Testis (tissue), 2 donors: ENCODE measurements at regions not wholly inside any gene's neighbourhood (a gene's known extent, or its start where the extent isn't known, plus 50 kb on each side); places are given as distances from the start of the nearest gene placed in this dataset.

Source experiments
- DNase-seq: peaks from one replicate; pipeline ENCODE4 v3.0.0-alpha.2; 2019
- H3K27ac ChIP-seq, 2 donors: fragments of 200-600 bp; sonication (generic); one replicate each; pipeline ENCODE4 v1.5.1; 2019
- H3K27me3 ChIP-seq: fragments of 200-600 bp; sonication (generic); one replicate; pipeline ENCODE4 v1.5.1; 2019
- H3K36me3 ChIP-seq: fragments of 200-600 bp; sonication (generic); one replicate; pipeline ENCODE4 v1.5.1; 2017; ENCODE audit warnings: low read depth; ENCODE audit errors: missing control alignments
- H3K4me1 ChIP-seq: fragments of 200-600 bp; sonication (generic); one replicate; pipeline ENCODE4 v1.5.1; 2019
- H3K4me3 ChIP-seq, 2 donors: fragments of 200-600 bp; sonication (generic); one replicate each; pipeline ENCODE4 v1.5.1; 2017 to 2019
- H3K9me3 ChIP-seq: fragments of 200-600 bp; sonication (generic); one replicate; pipeline ENCODE4 v1.5.1; 2017
- CTCF ChIP-seq, 3 experiments: fragments of 450-650 bp in 2 of 3; fragments of 200-600 bp in 1 of 3; sonication (generic) in 1 of 3; IDR thresholded peaks; one replicate each; pipeline ENCODE4 v1.5.1; 2016 to 2019; ENCODE audit warnings: antibody characterized with exemption in 3 of 3, mild to moderate bottlenecking in 2 of 3, moderate library complexity in 1 of 3
- POLR2A ChIP-seq: fragments of 450-650 bp; IDR thresholded peaks from one replicate; pipeline ENCODE4 v1.6.1; 2017; ENCODE audit warnings: antibody characterized with exemption, mild to moderate bottlenecking, moderate library complexity
- WGBS, 2 donors: methylation state at CpG; one replicate each; pipeline ENCODE4 v1.1.5; 2018; 5-methylcytosine and 5-hydroxymethylcytosine counted together
- intact Hi-C: fragments of 100-400 bp; cut with DNase I; formaldehyde crosslinking; loops from one replicate; pipeline ENCODE4 v1.15.1; 2023; ENCODE audit warnings: low total_unique reads

- H3K27ac ChIP-seq, result no peak overlapping the region
- no peak for DNase-seq
- intact Hi-C loops, result no loop called here
- no peak for TF ChIP-seq CTCF (IDR thresholded peaks at IDR 0.05)
- no peak for TF ChIP-seq POLR2A
- WGBS, 2 donors, result 88 to 94% methylated on average over 25 to 26 of the region's 26 CpGs
- no peaks in the 10 kb centered on the region for H3K36me3 ChIP-seq
- no peaks in the 10 kb centered on the region for H3K4me1 ChIP-seq
- no peaks in the 10 kb centered on the region for H3K27me3 ChIP-seq
- no peak overlapping the region for H3K4me3 ChIP-seq
- H3K9me3 ChIP-seq, result no peaks in the 10 kb centered on the region
Observed at GRCh38 chr6:168875811-168876576, 377.7 kb downstream of the THBS2 start.

- Histone ChIP-seq H3K4me1 (no peaks in the 10 kb centered on the region), H3K36me3 (no peaks in the 10 kb centered on the region), H3K27me3 (no peaks in the 10 kb centered on the region), H3K9me3 (no peaks in the 10 kb centered on the region), H3K27ac (no peak overlapping the region), H3K4me3 (no peak overlapping the region)
- TF ChIP-seq POLR2A (no peak), CTCF (IDR thresholded peaks at IDR 0.05) (no peak)
- no peak for DNase-seq
- intact Hi-C loops, result no loop called here
- WGBS, 2 donors, result 92 to 97% methylated on average over 10 of the region's 10 CpGs
Observed at GRCh38 chr6:168874637-168875036, 379.0 kb downstream of the THBS2 start.

- WGBS, 2 donors, result 79 to 80% methylated on average over 36 to 38 of the region's 38 CpGs
- Histone ChIP-seq H3K4me1 (no peaks in the 10 kb centered on the region), H3K4me3 (no peak overlapping the region), H3K36me3 (no peaks in the 10 kb centered on the region), H3K27me3 (no peaks in the 10 kb centered on the region), H3K9me3 (no peaks in the 10 kb centered on the region), H3K27ac (no peak overlapping the region)
- intact Hi-C loops, result no loop called here
- no peak for DNase-seq
- TF ChIP-seq POLR2A (no peak), CTCF (IDR thresholded peaks at IDR 0.05) (no peak)
Observed at GRCh38 chr6:168873278-168874190, 380.1 kb downstream of the THBS2 start.

- no peak overlapping the region for H3K27ac ChIP-seq
- WGBS, 2 donors, result 66 to 68% methylated on average over 15 to 20 of the region's 20 CpGs
- DNase-seq, result no peak
- no peaks in the 10 kb centered on the region for H3K36me3 ChIP-seq
- TF ChIP-seq POLR2A, result no peak
- no peak for TF ChIP-seq CTCF (IDR thresholded peaks at IDR 0.05)
- no peaks in the 10 kb centered on the region for H3K4me1 ChIP-seq
- intact Hi-C loops, result no loop called here
- H3K9me3 ChIP-seq, result no peaks in the 10 kb centered on the region
- H3K4me3 ChIP-seq, result no peak overlapping the region
- no peaks in the 10 kb centered on the region for H3K27me3 ChIP-seq
Observed at GRCh38 chr6:168871642-168872315, 381.9 kb downstream of the THBS2 start.
